HEK293 (cell line): ENCODE measurements at regions not wholly inside any gene's neighbourhood (a gene's known extent, or its start where the extent isn't known, plus 50 kb on each side); places are given as distances from the start of the nearest gene placed in this dataset.
"Not testable (repeated sequence)": the region's sequence is repeated elsewhere in the genome, so short reads cannot be mapped to it uniquely, and the experiment has no call there.

Experiments used
- CTCF ChIA-PET: fragments of 350-600 bp; formaldehyde crosslinking; extraction: SDS; loops from one replicate; lab custom pipeline; 2021; ENCODE audit warnings: antibody characterized with exemption; lab: Yijun Ruan, JAX
- POLR2A ChIA-PET: fragments of 300-600 bp; formaldehyde crosslinking; extraction: SDS; loops from one replicate; lab custom pipeline; 2020; ENCODE audit warnings: antibody characterized with exemption, inconsistent platforms; lab: Yijun Ruan, JAX
- H3K27ac ChIP-seq: fragments of 200-500 bp; sonication (Bioruptor generic); 2 replicates; pipeline ENCODE4 v1.5.1; 2014; ENCODE audit warnings: low read depth, low read length, control low read depth, inconsistent platforms; ENCODE audit errors: extremely low read depth
- H3K36me3 ChIP-seq, 2 experiments: fragments of 200-500 bp in 1 of 2; sonication (Bioruptor generic) in 1 of 2; 1 replicate in 1 of 2; 2 replicates in 1 of 2; pipeline ENCODE4 v1.5.1; 2014 to 2017; ENCODE audit warnings: inconsistent platforms in 2 of 2, low read length in 2 of 2; ENCODE audit not compliant: control insufficient read depth in 2 of 2, insufficient read depth in 1 of 2
- H3K4me1 ChIP-seq: fragments of 200-500 bp; sonication (Bioruptor generic); 2 replicates; pipeline ENCODE4 v1.5.1; 2014; ENCODE audit warnings: mild to moderate bottlenecking, low read length, inconsistent platforms; ENCODE audit not compliant: control insufficient read depth, insufficient read depth
- H3K4me3 ChIP-seq: 2 replicates; pipeline ENCODE4 v1.5.1; 2011; ENCODE audit warnings: low read depth, mild to moderate bottlenecking, control low read depth, low read length, moderate library complexity
- H3K9me3 ChIP-seq: fragments of 200-500 bp; sonication (Bioruptor generic); 2 replicates; pipeline ENCODE4 v1.5.1; 2014; ENCODE audit warnings: low read depth, low read length, inconsistent platforms; ENCODE audit not compliant: control insufficient read depth, insufficient read depth
- HOXD13 ChIP-seq: sonication (generic); formaldehyde crosslinking; IDR thresholded peaks from 2 replicates; pipeline ENCODE4 v1.8.0; 2022; ENCODE audit warnings: missing genetic modification reagents, borderline replicate concordance
- KLF10 ChIP-seq: fragments of 450-650 bp; IDR thresholded peaks from 2 replicates; pipeline ENCODE4 v1.5.1; 2018; ENCODE audit warnings: missing biosample characterization, mild to moderate bottlenecking, missing genetic modification characterization
- MYNN ChIP-seq: fragments of 450-650 bp; formaldehyde crosslinking; IDR thresholded peaks from 2 replicates; pipeline ENCODE4 v1.5.1; 2016; ENCODE audit warnings: missing biosample characterization, missing genetic modification characterization, borderline replicate concordance
- MZF1 ChIP-seq: fragments of 450-650 bp; formaldehyde crosslinking; IDR thresholded peaks from 2 replicates; pipeline ENCODE4 v1.5.1; 2017; ENCODE audit warnings: missing biosample characterization, missing genetic modification characterization, borderline replicate concordance
- OSR2 ChIP-seq: fragments of 450-650 bp; formaldehyde crosslinking; IDR thresholded peaks from 2 replicates; pipeline ENCODE4 v1.5.1; 2016; ENCODE audit warnings: missing biosample characterization, missing genetic modification characterization
- RBAK ChIP-seq: fragments of 450-650 bp; formaldehyde crosslinking; IDR thresholded peaks from 2 replicates; pipeline ENCODE4 v1.5.1; 2016; ENCODE audit warnings: missing biosample characterization, missing genetic modification characterization
- REST ChIP-seq: fragments of 450-650 bp; formaldehyde crosslinking; IDR thresholded peaks from 2 replicates; pipeline ENCODE4 v1.5.1; 2016; ENCODE audit warnings: missing biosample characterization, missing genetic modification characterization
- SALL2 ChIP-seq: fragments of 450-650 bp; formaldehyde crosslinking; IDR thresholded peaks from 2 replicates; pipeline ENCODE4 v1.5.0; 2017; ENCODE audit warnings: missing biosample characterization, mild to moderate bottlenecking, missing genetic modification characterization, borderline replicate concordance
- TRIM28 ChIP-seq: IDR thresholded peaks from 2 replicates; pipeline ENCODE4 v1.6.1; 2011; ENCODE audit warnings: low read length, control low read depth, borderline replicate concordance
- ZBTB20 ChIP-seq: fragments of 450-650 bp; formaldehyde crosslinking; IDR thresholded peaks from 2 replicates; pipeline ENCODE4 v1.5.1; 2016; ENCODE audit warnings: missing biosample characterization, missing genetic modification characterization
- ZFP37 ChIP-seq: fragments of 450-650 bp; formaldehyde crosslinking; IDR thresholded peaks from 2 replicates; pipeline ENCODE4 v1.5.1; 2016; ENCODE audit warnings: missing biosample characterization, missing genetic modification characterization
- ZFP69B ChIP-seq: fragments of 450-650 bp; formaldehyde crosslinking; IDR thresholded peaks from 2 replicates; pipeline ENCODE4 v1.5.1; 2016; ENCODE audit warnings: missing biosample characterization, missing genetic modification characterization
- ZNF202 ChIP-seq: fragments of 450-650 bp; formaldehyde crosslinking; IDR thresholded peaks from 2 replicates; pipeline ENCODE4 v1.5.1; 2016; ENCODE audit warnings: missing biosample characterization, missing genetic modification characterization, borderline replicate concordance
- ZNF48 ChIP-seq: fragments of 450-650 bp; formaldehyde crosslinking; IDR thresholded peaks from 2 replicates; pipeline ENCODE4 v1.5.1; 2016; ENCODE audit warnings: missing biosample characterization, missing genetic modification characterization
- ZNF549 ChIP-seq: fragments of 450-650 bp; IDR thresholded peaks from 2 replicates; pipeline ENCODE4 v1.5.1; 2018; ENCODE audit warnings: missing biosample characterization, missing genetic modification characterization, mild to moderate bottlenecking, inconsistent platforms, moderate library complexity
- ZNF561 ChIP-seq: fragments of 450-650 bp; IDR thresholded peaks from 2 replicates; pipeline ENCODE4 v1.5.1; 2018; ENCODE audit warnings: missing biosample characterization, missing genetic modification characterization, borderline replicate concordance
- ZNF664 ChIP-seq: fragments of 450-650 bp; formaldehyde crosslinking; IDR thresholded peaks from 2 replicates; pipeline ENCODE4 v1.5.1; 2016; ENCODE audit warnings: missing biosample characterization, missing genetic modification characterization
- ZNF692 ChIP-seq: fragments of 450-650 bp; formaldehyde crosslinking; IDR thresholded peaks from 2 replicates; pipeline ENCODE4 v1.5.1; 2016; ENCODE audit warnings: missing biosample characterization, missing genetic modification characterization
- ZNF768 ChIP-seq: fragments of 450-650 bp; formaldehyde crosslinking; IDR thresholded peaks from 2 replicates; pipeline ENCODE4 v1.5.1; 2018; ENCODE audit warnings: missing biosample characterization, mild to moderate bottlenecking, missing genetic modification characterization
- ZSCAN16 ChIP-seq: fragments of 450-650 bp; formaldehyde crosslinking; IDR thresholded peaks from 2 replicates; pipeline ENCODE4 v1.5.1; 2016; ENCODE audit warnings: missing biosample characterization, missing genetic modification characterization
- TF ChIP-seq, protein P1 (sequence below): fragments of 450-650 bp; formaldehyde crosslinking; IDR thresholded peaks from 2 replicates; pipeline ENCODE4 v1.5.1; 2016; ENCODE audit warnings: missing biosample characterization, missing genetic modification characterization
- TF ChIP-seq, protein P2 (sequence below): fragments of 450-650 bp; formaldehyde crosslinking; conservative IDR thresholded peaks from 2 replicates; pipeline ENCODE4 v1.5.1; 2016; ENCODE audit warnings: low read depth, missing biosample characterization, missing genetic modification characterization

- no peak overlapping the region for H3K27ac ChIP-seq
- H3K9me3 ChIP-seq = no peaks in the 10 kb centered on the region
- ChIA-PET CTCF (interaction anchor here (0.7 kb wide), 1 partner anchor 13 kb away, joined by 4 read pairs; no protein-coding TSS in a partner anchor), POLR2A (no interaction called here)
- H3K4me1 ChIP-seq = no peaks in the 10 kb centered on the region
- no peaks in the 10 kb centered on the region for H3K36me3 ChIP-seq
- TF ChIP-seq KLF10 (tag by site-specific recombination) = no peak
- TF ChIP-seq REST (tag by site-specific recombination) = no peak
- TF ChIP-seq ZBTB20 = no peak
- no peak for TF ChIP-seq ZFP69B
- no peak overlapping the region for H3K4me3 ChIP-seq
Measured at GRCh38 chrX:3787856-3788255, 74.4 kb upstream of the PRKX start.

- H3K27ac ChIP-seq, POLR2A ChIA-PET, H3K36me3 ChIP-seq, H3K4me3 ChIP-seq, H3K9me3 ChIP-seq, H3K4me1 ChIP-seq, CTCF ChIA-PET: not testable (repeated sequence)
Measured at GRCh38 chrX:3785822-3786221, 72.4 kb upstream of the PRKX start.

GRCh38 chrX:3780564-3780963, 67.1 kb upstream of the PRKX start:
- Histone ChIP-seq H3K9me3 (no peaks in the 10 kb centered on the region), H3K36me3 (no peaks in the 10 kb centered on the region), H3K4me3 (no peak overlapping the region), H3K4me1 (no peaks in the 10 kb centered on the region), H3K27ac (no peak overlapping the region)
- CTCF ChIA-PET = no interaction called here
- POLR2A ChIA-PET = no interaction called here
- no peak for TF ChIP-seq ZNF768 (tag by site-specific recombination)
- no peak for TF ChIP-seq RBAK
- no peak for TF ChIP-seq ZNF549
- TF ChIP-seq MZF1 (tag by site-specific recombination) = no peak
- TF ChIP-seq ZNF561 (tag by site-specific recombination) = no peak
- no peak for TF ChIP-seq ZFP37
- TF ChIP-seq ZNF202 (tag by site-specific recombination) = no peak
- TF ChIP-seq, protein P1, sequence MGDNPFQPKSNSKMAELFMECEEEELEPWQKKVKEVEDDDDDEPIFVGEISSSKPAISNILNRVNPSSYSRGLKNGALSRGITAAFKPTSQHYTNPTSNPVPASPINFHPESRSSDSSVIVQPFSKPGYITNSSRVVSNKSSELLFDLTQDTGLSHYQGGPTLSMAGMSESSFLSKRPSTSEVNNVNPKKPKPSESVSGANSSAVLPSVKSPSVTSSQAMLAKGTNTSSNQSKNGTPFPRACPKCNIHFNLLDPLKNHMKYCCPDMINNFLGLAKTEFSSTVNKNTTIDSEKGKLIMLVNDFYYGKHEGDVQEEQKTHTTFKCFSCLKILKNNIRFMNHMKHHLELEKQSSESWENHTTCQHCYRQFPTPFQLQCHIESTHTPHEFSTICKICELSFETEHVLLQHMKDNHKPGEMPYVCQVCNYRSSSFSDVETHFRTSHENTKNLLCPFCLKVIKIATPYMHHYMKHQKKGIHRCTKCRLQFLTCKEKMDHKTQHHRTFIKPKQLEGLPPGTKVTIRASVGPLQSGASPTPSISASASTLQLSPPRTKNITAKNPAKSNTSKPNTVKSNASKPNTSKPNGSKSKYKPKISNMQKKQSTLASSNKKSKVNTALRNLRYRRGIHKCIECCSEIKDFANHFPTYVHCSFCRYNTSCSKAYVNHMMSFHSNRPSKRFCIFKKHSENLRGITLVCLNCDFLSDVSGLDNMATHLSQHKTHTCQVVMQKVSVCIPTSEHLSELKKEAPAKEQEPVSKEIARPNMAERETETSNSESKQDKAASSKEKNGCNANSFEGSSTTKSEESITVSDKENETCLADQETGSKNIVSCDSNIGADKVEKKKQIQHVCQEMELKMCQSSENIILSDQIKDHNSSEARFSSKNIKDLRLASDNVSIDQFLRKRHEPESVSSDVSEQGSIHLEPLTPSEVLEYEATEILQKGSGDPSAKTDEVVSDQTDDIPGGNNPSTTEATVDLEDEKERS (tag by site-specific recombination) = no peak
- TF ChIP-seq TRIM28 = no peak
- TF ChIP-seq ZNF48 (tag by site-specific recombination) = no peak
- no peak for TF ChIP-seq ZSCAN16 (tag by site-specific recombination)
- TF ChIP-seq SALL2 (tag by site-specific recombination) = no peak
- TF ChIP-seq ZNF664 (tag by site-specific recombination) = no peak
- TF ChIP-seq, protein P2, sequence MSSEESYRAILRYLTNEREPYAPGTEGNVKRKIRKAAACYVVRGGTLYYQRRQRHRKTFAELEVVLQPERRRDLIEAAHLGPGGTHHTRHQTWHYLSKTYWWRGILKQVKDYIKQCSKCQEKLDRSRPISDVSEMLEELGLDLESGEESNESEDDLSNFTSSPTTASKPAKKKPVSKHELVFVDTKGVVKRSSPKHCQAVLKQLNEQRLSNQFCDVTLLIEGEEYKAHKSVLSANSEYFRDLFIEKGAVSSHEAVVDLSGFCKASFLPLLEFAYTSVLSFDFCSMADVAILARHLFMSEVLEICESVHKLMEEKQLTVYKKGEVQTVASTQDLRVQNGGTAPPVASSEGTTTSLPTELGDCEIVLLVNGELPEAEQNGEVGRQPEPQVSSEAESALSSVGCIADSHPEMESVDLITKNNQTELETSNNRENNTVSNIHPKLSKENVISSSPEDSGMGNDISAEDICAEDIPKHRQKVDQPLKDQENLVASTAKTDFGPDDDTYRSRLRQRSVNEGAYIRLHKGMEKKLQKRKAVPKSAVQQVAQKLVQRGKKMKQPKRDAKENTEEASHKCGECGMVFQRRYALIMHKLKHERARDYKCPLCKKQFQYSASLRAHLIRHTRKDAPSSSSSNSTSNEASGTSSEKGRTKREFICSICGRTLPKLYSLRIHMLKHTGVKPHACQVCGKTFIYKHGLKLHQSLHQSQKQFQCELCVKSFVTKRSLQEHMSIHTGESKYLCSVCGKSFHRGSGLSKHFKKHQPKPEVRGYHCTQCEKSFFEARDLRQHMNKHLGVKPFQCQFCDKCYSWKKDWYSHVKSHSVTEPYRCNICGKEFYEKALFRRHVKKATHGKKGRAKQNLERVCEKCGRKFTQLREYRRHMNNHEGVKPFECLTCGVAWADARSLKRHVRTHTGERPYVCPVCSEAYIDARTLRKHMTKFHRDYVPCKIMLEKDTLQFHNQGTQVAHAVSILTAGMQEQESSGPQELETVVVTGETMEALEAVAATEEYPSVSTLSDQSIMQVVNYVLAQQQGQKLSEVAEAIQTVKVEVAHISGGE = no peak
- TF ChIP-seq HOXD13 (CRISPR knock-in tag) = no peak
- no peak for TF ChIP-seq OSR2 (tag by site-specific recombination)
- TF ChIP-seq ZNF692 (tag by site-specific recombination) = no peak
- TF ChIP-seq MYNN (tag by site-specific recombination) = no peak
